M059J (cell line): ENCODE measurements at regions not wholly inside any gene's neighbourhood (a gene's known extent, or its start where the extent isn't known, plus 50 kb on each side); places are given as distances from the start of the nearest gene placed in this dataset.
"Not testable (repeated sequence)": the region's sequence is repeated elsewhere in the genome, so short reads cannot be mapped to it uniquely, and the experiment has no call there.

Experiments used
- DNase-seq: peaks from one replicate; pipeline ENCODE4 v3.0.0-alpha.2; 2012; ENCODE audit warnings: low read depth

DNA sequence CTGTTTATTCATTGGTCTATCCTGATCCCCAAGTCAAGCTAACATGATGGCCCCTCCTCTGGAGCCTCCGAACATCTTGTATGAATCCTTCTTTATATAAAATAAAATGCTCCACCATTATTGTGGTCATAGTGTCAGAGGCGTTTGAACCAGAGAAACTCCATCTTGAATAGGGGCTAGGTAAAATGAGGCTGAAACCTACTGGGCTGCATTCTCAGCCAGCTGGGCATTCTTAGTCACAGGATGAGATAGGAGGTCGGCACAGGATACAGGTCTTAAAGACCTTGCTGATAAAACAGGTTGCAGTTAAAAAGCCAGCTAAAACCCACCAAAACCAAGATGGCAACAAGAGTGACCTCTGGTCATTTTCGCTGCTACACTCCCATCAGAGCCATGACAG is 905.8 kb upstream of the AUTS2 start:
- no peak for DNase-seq

DNA sequence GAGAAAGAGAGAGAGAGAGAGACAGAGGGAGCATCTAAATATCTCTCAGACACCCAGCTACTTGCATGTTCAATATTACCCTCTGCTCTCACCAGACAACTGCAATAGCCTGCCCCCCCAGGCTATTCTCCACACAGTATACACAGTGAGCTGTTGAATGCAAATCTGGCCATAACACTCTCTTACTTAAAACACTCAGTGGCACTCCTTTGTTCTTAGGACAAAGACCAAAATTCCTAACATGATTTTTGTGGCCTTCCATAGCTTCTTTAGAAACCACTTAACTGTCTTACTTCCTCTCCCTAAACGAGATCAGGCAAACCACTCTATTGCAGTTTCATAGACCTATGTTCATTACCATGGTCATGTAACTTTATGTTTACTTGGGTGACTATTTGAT is 903.6 kb upstream of the AUTS2 start:
- no peak for DNase-seq

DNA sequence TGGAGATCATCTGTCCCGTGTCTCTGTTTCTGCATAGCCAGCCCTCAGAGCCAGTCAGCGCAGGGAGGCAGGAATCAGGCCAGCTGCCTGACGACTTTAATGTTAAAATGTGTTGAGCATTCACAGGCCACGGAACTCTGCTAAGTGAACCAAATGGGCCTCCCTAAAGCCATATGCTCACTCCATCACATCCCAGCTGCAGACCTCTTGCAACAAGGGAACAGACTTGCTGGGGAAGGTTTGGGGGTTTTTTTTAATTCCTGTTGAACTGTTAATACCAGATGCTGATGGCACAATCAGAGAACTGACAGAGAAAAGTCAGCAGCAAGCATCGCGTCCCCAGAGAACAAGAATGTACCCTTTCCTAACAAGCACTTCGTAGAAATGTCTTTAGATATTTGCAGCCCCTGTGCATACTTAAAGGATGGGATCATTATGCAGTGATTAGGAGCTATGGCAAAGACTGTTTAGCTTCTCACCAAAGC is 900.4 kb upstream of the AUTS2 start:
- DNase-seq = no peak

DNA sequence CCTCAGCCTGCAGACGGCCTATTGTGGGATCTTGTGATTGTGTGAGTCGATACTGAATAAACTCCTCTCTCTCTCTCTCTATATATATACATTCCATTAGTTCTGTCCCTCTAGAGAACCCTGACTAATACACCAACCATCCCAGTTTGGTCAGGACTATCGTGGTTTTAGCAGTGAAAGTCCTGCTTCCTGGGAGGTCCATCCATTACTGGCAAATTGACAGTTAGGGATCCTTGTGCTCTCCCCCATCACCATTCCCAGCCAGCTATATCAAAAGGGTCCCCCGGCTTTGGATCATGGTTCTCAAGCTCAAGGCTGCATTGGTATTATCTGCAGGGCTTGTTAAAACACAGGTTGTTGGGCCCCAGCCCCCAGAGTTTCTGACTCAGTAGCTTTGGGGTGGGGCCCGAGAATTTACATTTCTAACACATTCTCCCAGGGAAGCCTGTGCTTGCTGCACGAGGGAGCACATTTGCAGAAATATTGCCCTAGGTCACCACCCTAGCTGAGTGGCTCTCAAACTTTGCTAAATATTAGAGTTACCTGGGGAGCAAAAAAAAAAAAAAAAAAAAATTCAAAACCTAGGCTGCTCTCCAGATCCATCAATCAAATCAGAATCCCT is 899.1 kb upstream of the AUTS2 start:
- DNase-seq = peak; percentile 89

DNA sequence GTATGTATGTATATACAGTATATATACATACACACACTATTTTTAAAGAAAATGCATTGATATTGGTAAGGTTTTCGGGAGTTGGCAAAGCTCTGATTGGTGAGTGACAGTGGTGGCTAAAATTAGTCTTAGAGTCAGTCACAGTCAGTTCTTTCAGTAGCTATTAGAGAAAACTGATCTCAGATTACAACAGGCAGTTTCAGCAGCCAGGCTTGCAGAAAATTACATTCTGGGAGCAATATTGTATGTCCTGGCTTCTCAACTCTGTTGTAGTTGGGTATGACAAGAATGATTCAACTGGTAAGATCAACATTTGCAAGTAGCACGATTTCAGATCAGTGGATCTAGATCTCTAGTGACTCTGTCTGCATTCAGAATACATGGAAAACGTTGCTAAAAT is 897.9 kb upstream of the AUTS2 start:
- peak; percentile 73 for DNase-seq

DNA sequence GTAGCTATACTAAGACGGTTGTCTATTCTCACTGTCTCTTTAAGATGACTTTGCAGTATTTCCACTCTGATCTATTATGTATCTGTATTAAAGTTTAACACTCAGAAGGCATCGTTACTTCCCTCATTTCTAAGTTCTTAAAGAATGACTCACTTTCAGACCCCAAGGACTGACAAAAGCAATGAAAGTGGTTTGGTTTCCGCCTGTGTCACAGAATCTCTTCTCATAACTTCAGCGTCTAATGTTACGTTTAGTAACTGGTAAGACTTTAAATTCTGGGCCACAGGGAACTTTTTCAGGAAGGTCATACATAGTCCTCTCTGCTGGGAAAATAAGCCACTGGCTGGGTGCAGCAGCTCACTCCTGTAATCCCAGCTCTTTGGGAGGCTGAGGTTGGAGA is 892.0 kb upstream of the AUTS2 start:
- DNase-seq = peak; percentile 96

DNA sequence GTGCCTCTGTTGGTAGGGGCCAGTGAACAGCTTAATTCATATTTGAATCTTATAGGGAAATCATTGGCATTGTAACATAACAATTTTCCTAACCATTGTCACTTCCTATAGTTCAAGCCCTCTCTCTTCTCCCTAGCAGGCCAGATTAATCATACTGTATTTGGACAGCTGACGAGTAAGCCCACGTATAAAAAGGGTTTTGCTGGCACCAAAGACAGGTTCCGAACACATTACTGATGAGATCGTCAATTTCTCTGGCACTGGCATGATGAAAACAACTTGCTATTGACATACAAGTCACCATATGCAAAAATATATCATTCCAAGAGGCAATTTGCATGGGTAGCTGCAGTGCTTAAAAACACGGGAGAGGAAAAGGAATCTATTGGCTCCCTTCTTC is 891.1 kb upstream of the AUTS2 start:
- no peak for DNase-seq

DNA sequence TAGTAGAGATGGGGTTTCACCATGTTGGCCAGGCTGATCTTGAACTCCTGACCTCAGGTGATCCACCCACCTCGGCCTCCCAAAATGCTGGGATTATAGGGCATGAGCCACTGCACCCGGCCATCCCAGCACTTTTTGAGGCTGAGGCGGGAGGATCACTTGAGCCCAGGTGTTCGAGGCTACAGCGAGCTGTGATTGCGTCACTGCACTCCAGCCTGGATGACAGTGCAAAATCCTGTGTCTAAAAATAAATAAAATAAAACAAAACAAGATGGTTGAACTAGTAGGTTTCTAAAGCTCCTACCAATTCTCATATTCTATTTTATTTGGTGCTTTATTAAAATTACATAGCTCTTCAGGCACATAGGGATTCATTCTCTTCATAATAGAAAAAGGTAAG is 890.3 kb upstream of the AUTS2 start:
- no peak for DNase-seq

DNA sequence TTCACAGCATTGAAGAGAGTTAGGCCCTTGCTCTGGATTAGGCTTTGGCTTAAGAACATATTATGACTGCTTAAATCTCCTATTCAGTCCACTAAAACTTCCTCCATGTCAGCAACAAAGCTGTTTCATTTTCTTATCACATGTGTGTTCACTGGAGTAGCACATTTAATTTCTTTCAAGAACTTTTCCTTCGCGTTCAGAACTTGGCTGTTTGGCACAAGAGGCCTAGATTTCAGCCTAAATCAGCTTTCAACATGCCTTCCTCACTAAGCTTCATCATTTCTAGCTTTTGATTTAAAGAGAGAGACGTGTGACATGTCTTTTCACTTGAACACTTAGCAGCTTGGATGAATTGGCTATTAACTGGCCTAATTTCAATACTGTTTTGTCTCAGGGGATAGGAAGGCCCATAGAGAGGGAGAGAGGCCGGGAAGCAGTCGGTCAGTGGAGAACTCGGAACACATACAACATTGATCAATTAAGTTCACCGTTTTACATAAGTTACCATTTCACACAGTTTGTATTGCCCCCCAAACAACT is 885.2 kb upstream of the AUTS2 start:
- DNase-seq = no peak

DNA sequence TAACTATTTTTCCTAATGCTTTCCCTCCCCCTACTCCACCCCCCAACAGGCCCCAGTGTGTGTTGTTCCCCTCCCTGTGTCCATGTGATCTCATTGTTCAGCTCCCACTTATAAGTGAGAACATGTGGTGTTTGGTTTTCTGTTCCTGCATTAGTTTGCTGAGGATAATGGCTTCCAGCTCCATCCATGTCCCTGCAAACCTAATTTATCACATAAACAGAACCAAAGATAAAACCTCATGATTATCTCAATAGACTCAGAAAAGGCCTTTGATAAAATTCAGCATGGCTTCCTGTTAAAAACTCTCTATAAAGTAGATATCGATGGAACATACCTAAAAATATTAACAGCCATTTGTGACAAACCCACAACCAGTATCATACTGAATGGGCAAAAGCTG is 884.1 kb upstream of the AUTS2 start:
- not testable (repeated sequence) for DNase-seq

DNA sequence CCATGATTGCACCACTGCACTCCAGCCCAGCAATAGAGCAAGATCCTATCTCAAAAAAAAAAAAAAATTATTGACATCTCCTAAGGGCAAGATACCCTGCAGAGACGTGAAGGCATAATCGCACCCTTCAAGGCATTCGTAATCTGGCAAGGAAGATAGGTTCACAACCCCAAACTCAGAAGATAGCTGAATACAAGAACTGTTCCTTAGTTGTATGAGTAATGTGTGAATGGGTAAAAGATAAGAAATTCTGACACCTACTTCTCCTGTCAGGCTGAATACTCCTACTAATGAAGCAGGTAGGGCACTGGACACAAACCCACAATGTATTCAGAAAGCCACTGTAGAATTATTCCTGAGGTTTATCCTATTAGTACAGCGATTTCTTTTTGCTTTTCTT is 882.4 kb upstream of the AUTS2 start:
- DNase-seq = no peak

DNA sequence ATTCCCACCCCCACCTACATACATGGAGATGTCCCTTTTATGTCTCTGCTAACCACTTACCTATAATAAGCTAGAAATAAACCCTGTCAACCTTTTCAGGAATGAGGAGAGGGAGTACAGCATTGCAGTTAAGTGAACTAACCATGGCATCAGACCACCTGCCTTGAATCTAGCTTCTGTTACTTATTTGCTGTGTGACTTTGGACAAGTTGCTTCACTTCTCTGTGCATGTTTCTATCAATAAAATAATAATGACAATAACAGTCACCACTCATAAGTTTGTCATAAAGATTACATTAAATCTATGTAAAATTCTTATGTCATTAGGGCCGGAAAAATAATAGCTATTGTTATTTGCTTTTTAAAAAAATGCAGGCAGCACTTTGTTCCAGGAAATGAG is 881.1 kb upstream of the AUTS2 start:
- DNase-seq = no peak

DNA sequence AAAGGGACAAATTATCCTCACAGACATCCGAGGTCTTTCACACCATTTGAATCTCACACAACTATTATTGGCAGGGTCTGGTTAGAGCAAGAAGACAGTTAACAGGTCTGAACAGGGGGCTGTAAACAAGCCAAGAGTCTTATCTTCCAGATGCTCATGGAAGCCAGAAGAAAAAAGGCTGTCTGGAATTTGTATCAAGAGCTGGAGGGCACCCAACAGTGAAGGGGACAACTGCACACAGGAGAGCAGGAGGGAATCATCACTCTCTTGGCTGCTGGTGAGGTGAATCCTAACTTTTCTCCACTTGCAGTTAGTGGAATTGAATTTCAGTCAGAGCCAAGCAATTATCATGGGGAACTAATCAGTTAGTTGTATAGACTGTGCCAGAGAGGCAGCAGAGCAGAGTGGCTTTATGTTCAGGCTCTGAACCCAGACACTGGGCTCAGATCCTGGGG is 880.2 kb upstream of the AUTS2 start:
- DNase-seq = no peak

DNA sequence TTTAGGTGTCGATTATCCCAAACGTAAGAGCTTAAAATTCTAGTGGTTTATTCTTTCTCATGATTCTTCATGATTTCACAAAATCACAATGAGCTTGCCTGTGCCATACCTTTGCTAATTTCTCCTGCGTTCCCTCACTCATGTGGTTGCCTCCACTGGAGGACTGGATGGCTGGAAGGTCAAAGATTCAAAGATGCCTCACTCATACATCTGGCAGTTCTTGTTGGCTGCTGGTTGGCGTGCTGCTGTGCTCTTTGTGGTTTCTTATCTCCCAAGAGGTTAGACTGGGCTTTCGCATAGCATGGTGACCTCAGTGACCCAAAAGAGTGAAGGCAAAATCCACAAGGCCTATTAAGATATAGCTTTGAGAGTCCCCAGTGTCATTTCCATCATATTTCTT is 877.6 kb upstream of the AUTS2 start:
- peak; percentile 89 for DNase-seq

DNA sequence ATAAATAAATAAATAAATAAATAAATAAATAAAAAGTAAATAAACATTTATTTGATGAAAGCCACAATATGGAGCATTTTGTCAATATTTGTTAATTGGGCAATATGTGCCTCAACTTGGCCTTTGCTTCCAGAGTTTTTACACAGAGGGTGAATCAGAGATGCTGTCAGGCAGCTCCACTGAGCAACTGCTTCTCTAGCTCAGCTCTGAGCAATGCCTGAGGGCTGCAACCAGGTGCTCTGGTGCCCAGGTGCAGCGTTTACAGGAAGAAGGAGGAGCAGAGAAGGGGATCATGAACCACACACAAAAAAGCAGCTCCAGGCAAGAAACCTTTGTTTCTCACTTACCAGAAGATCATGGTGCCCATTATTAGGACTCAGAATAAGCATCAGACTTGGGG is 876.2 kb upstream of the AUTS2 start:
- no peak for DNase-seq

DNA sequence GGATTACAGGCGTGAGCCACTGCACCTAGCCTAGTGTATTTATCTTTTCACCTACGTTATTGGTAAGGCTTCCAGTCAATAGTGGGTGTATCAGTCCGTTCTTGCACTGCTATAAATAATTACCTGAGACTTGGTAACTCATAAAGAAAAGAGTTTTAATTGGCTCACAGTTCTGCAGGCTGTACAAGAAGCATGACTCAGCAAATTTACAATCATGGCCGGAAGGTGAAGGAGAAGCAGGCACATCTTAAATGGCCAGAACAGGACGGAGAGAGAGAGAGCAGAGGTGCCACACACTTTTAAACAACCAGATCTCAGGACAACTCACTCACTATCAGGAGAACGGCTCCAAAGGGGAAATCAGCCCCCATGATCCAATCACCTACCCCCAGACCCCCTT is 873.3 kb upstream of the AUTS2 start:
- DNase-seq = no peak

DNA sequence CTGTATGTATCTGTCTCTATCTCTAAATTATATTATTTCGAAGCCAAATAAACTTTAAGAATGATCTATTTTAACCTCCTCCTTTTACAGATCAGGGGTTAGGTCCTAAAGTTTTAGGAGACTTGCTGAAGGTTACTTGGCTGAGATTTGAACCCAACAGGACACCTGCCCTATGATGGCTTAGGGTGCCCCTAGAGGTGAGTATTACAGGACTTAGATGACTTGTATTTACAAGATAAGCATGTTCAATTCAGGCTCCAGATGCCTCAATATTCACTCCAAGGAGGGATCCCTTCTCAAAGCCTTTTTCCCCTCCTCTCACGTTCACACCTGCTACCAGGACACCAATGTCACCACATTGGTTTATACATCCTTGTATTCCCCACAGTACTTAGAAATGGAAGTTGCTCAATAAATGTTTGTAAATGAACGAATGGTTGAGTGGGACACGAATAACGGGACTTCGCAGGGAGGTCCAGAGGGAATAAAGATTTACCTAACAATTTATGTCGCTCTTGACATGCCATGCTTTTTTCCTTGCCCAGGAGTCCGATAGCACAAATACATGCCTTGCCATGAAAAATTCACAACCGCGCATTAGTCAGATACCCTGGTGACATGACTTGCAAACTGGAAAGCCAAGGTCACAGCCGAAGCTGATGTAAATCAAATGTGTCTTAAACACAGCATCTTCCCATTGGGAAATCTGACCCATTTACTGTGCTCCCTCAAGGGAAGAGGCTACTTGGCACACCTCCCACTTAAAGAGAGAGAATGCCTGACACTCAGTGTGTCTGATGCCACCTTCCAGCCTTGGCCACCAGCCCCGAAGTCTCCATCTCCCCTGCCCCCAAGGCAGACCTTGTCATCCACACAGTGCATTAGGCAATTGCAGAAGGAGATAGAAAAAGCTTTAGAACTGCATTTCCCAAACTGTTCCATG is 872.2 kb upstream of the AUTS2 start:
- peak; percentile 51 for DNase-seq

DNA sequence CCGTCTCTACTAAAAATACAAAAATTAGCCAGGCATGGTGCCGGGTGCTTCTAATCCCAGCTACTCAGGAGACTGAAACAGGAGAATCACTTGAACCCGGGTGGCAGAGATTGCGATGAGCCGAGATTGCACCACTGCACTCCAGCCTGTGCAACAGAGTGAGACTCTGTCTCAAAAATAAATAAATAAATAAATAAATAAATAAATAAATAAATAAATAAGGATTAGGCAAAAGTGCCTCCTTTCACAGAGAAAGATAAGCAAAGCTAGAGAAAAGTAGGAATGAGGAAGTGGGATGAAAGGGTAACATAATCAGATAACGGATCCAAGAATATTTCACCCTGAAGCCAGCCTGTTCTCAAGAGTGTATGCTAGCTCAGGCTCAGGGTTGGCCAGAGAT is 869.6 kb upstream of the AUTS2 start:
- DNase-seq = not testable (repeated sequence)

DNA sequence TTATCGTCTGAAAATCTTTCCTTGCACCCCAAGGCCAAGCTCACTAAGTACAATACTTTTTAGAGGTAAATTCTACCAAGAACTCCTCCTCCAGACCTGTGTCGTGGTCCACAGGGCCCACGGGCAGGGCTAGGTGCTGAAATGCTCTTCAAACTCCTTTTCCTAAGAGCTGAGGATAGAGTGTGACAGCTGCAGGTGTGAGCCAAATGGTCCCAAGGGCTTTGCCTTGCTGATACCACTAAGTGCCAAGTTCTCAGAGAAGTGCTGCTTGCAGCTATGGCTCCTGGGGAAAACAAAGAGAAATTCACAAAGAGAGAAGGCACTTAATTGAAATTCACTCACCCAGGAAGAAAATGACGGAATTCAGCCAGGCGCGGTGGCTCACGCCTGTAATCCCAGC is 868.9 kb upstream of the AUTS2 start:
- no peak for DNase-seq

DNA sequence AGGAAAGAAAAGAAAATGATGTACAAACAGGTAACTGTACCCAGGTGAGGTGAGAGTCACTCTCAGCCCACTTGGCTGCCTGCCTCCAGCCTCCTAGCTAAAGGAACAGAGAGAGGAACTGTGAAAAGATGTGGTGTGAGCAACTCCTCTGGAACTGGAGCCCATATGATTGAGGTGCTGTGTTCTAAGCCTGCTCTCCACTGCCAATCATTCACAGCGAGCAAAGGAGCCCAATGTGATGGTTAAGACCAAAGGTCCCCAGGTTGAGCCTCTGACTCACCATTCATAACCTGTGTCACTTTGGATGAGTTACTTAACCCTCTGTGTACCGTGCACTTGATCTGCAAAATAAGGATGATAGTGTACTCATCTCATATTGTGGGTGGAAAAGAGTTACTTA is 868.1 kb upstream of the AUTS2 start:
- no peak for DNase-seq

DNA sequence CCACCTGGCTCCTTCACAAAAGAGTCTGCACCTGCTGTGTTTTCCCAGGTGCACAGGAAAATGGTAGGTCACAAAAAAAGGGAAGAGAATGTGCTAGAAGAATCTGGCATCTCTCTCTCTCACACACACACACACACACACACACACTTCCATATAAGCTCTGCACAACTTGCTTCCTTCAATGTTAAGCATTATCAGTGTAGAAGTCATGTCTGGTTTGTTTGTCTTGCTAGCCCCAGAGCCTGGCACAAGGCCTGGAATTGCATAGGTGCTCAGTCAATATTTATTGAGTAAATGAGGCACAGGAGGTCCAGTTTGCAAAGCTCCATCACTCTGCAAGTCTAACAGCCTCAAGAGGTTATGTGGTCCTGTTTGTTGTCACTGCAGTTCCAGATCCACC is 867.3 kb upstream of the AUTS2 start:
- DNase-seq = peak; percentile 24

DNA sequence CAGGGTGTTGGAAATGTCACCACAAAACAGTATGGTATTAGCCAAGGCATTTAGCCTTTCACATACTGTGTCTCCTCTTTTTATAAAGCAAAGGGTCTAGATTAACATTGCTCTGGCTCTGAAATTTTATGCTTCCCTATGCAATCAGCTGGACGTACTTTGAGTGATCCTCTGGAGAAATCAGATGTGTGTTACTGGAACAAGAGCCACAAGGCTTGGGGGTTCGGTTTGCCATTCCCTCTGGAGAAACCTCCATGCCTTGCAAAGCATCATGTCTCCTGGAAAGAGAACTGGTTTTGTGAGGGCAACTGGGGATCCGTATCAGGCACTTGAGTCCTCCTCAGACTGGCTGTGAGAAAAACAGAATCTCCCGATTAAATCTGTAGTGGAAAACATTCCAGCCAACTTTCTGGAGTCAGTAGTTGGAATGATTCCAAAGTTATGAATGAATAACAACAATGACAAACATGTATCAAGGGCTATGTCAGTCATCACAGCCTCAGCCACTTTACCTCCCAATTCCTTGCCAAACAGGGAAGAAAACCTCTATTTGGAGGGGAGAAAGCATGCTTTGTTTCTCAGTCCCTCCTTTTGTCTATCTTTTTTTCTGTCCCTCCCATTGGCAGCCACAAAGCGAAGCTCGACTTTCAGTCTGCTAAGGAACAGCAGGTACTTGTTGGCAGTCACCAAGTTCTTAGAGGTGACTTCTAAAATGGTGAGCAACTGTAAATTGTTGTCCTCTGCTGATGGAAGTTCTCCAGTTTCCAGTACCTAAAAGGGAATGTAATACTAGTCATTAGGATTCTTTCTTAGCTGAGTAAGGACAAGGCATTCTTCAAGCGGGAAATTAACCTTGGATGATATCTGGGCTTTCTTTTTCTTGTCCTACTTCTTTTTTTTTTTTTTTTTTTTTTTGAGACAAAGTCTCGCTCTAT is 864.8 kb upstream of the AUTS2 start:
- DNase-seq = peak; percentile 67
